ENCODE measurements at regions not wholly inside any gene's neighbourhood (a gene's known extent, or its start where the extent isn't known, plus 50 kb on each side); places are given as distances from the start of the nearest gene placed in this dataset.

DNA sequence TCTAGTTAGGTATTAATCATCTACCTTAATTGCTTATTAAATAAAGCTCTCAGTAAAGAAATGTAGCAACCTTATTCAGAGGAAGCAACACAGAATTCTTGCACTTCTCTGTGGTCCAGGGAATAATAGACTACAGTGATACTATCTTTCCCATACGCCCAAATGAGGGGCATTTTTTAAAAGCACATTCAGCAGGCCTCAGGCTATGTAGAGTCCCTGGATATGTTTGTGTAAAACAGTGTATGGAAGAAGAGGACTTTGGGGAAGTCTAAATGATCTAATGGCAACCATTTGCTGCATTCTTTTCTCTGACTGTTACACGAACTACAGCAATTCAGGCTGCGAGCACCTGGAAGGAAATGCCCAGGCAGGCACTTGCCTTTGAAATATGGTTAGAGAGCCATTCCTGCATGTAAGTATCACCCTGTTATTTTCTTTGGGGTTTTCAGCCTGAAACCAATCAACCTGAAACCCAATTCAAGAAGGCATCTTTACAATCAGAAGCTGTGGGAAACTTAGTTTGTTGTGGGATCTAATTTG, 1814.7 kb upstream of the CELF4 start:
- Histone ChIP-seq H3K4me3 (no peak overlapping the region), H3K4me1 (ENCODE audit: insufficient read depth) (peaks cover 20% of the 10 kb centered on the region; the same call in 1 of the 2 replicates), H4K20me1 (replicated peaks; ENCODE audit: insufficient read depth) (no peaks in the 10 kb centered on the region), H3K36me3 (ENCODE audit: insufficient read depth) (no peaks in the 10 kb centered on the region), H3K9me2 (ENCODE audit: insufficient read depth) (no peaks in the 10 kb centered on the region), H3K79me2 (replicated peaks; ENCODE audit: insufficient read depth) (no peaks in the 10 kb centered on the region), H3K27me3 (ENCODE audit: insufficient read depth) (no peaks in the 10 kb centered on the region), H3K27ac (ENCODE audit: low read depth) (no peak overlapping the region), H3K4me2 (no peak overlapping the region), H2AFZ (no peak overlapping the region), H3F3A (replicated peaks; ENCODE audit: low read depth) (no peaks in the 10 kb centered on the region)
- H3K9me3 Mint-ChIP-seq, result no peaks in the 10 kb centered on the region
- H3K4me1 Mint-ChIP-seq, result peaks cover 8% of the 10 kb centered on the region
- no peaks in the 10 kb centered on the region for H3K27me3 Mint-ChIP-seq (ENCODE audit: insufficient read depth, low read depth, poor library complexity)
- no peak overlapping the region for H3K4me3 Mint-ChIP-seq
- TF ChIP-seq ZNF114 (CRISPR knock-in tag; IDR thresholded peaks at IDR 0.05), result no peak
- no peak for TF ChIP-seq ZNF331 (CRISPR knock-in tag; IDR thresholded peaks at IDR 0.05; ENCODE audit: low read depth)
- TF ChIP-seq STAT1 (IDR thresholded peaks at IDR 0.05; ENCODE audit: unreplicated experiment), result no peak
- peak; percentile 60 for ATAC-seq
- no peaks in the 10 kb centered on the region for H3K36me3 Mint-ChIP-seq (ENCODE audit: low read depth)
- no peak overlapping the region for H3K27ac Mint-ChIP-seq
- DNase-seq (ENCODE audit: low spot score), result peak; percentile 49

DNA sequence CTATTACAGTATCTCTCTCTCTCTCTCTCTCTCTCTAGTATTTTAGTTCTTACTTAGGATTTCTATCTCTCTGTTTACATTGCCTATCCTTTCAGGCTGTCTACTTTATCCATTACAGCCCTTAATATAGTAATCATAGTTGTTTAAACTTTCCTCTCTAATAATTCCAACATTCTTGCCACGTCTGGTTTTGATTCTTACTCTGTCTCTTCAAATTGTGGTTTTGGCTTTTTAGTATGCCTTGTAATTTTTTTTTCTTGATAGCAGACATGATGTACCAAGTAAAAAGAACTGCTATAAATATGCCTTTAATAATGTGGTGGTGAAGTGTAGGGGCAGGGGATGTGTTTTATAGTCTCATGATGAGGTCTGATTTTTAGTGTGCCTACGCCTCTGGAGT, 1809.5 kb upstream of the CELF4 start:
- Histone ChIP-seq H3K4me3 (no peak overlapping the region), H2AFZ (no peak overlapping the region), H3K79me2 (replicated peaks; ENCODE audit: insufficient read depth) (no peaks in the 10 kb centered on the region), H3K4me1 (ENCODE audit: insufficient read depth) (no peaks in the 10 kb centered on the region), H3K27ac (ENCODE audit: low read depth) (no peak overlapping the region), H4K20me1 (replicated peaks; ENCODE audit: insufficient read depth) (no peaks in the 10 kb centered on the region), H3K27me3 (ENCODE audit: insufficient read depth) (no peaks in the 10 kb centered on the region), H3K4me2 (no peak overlapping the region), H3K9me2 (ENCODE audit: insufficient read depth) (no peaks in the 10 kb centered on the region), H3F3A (replicated peaks; ENCODE audit: low read depth) (no peaks in the 10 kb centered on the region), H3K36me3 (ENCODE audit: insufficient read depth) (no peaks in the 10 kb centered on the region; the same call in 1 of the 2 replicates)
- Mint-ChIP-seq H3K9me3 (peaks cover 6% of the 10 kb centered on the region; the same call in 1 of the 3 replicates), H3K4me3 (no peak overlapping the region), H3K4me1 (no peaks in the 10 kb centered on the region; the same call in 2 of the 3 replicates), H3K27ac (no peak overlapping the region), H3K36me3 (ENCODE audit: low read depth) (peaks cover 6% of the 10 kb centered on the region; the same call in 2 of the 3 replicates), H3K27me3 (ENCODE audit: insufficient read depth, low read depth, poor library complexity) (no peaks in the 10 kb centered on the region)
- no peak for ATAC-seq
- no peak for DNase-seq (ENCODE audit: low spot score)
- no peak for TF ChIP-seq JUNB (IDR thresholded peaks at IDR 0.05; ENCODE audit: unreplicated experiment)
- TF ChIP-seq CREB1 (CRISPR knock-in tag; IDR thresholded peaks at IDR 0.05; ENCODE audit: low read depth), result no peak
- TF ChIP-seq POLR2AphosphoS5 (IDR thresholded peaks at IDR 0.05; ENCODE audit: low read depth), result no peak
- no peak for TF ChIP-seq EZH2phosphoT487 (IDR thresholded peaks at IDR 0.05; ENCODE audit: unreplicated experiment)
- TF ChIP-seq NANOG (IDR thresholded peaks at IDR 0.05; ENCODE audit: borderline replicate concordance), result no peak
- TF ChIP-seq, protein P1, sequence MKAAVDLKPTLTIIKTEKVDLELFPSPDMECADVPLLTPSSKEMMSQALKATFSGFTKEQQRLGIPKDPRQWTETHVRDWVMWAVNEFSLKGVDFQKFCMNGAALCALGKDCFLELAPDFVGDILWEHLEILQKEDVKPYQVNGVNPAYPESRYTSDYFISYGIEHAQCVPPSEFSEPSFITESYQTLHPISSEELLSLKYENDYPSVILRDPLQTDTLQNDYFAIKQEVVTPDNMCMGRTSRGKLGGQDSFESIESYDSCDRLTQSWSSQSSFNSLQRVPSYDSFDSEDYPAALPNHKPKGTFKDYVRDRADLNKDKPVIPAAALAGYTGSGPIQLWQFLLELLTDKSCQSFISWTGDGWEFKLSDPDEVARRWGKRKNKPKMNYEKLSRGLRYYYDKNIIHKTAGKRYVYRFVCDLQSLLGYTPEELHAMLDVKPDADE (IDR thresholded peaks at IDR 0.05), result no peak
- TF ChIP-seq, protein P2, sequence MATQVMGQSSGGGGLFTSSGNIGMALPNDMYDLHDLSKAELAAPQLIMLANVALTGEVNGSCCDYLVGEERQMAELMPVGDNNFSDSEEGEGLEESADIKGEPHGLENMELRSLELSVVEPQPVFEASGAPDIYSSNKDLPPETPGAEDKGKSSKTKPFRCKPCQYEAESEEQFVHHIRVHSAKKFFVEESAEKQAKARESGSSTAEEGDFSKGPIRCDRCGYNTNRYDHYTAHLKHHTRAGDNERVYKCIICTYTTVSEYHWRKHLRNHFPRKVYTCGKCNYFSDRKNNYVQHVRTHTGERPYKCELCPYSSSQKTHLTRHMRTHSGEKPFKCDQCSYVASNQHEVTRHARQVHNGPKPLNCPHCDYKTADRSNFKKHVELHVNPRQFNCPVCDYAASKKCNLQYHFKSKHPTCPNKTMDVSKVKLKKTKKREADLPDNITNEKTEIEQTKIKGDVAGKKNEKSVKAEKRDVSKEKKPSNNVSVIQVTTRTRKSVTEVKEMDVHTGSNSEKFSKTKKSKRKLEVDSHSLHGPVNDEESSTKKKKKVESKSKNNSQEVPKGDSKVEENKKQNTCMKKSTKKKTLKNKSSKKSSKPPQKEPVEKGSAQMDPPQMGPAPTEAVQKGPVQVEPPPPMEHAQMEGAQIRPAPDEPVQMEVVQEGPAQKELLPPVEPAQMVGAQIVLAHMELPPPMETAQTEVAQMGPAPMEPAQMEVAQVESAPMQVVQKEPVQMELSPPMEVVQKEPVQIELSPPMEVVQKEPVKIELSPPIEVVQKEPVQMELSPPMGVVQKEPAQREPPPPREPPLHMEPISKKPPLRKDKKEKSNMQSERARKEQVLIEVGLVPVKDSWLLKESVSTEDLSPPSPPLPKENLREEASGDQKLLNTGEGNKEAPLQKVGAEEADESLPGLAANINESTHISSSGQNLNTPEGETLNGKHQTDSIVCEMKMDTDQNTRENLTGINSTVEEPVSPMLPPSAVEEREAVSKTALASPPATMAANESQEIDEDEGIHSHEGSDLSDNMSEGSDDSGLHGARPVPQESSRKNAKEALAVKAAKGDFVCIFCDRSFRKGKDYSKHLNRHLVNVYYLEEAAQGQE (IDR thresholded peaks at IDR 0.05; ENCODE audit: unreplicated experiment), result no peak
- no peak for TF ChIP-seq STAT1 (IDR thresholded peaks at IDR 0.05; ENCODE audit: unreplicated experiment)
- TF ChIP-seq EZH2 (IDR thresholded peaks at IDR 0.05; ENCODE audit: low read depth, unreplicated experiment), result no peak
- TF ChIP-seq ZNF331 (CRISPR knock-in tag; IDR thresholded peaks at IDR 0.05; ENCODE audit: low read depth), result no peak
- TF ChIP-seq, protein P3, sequence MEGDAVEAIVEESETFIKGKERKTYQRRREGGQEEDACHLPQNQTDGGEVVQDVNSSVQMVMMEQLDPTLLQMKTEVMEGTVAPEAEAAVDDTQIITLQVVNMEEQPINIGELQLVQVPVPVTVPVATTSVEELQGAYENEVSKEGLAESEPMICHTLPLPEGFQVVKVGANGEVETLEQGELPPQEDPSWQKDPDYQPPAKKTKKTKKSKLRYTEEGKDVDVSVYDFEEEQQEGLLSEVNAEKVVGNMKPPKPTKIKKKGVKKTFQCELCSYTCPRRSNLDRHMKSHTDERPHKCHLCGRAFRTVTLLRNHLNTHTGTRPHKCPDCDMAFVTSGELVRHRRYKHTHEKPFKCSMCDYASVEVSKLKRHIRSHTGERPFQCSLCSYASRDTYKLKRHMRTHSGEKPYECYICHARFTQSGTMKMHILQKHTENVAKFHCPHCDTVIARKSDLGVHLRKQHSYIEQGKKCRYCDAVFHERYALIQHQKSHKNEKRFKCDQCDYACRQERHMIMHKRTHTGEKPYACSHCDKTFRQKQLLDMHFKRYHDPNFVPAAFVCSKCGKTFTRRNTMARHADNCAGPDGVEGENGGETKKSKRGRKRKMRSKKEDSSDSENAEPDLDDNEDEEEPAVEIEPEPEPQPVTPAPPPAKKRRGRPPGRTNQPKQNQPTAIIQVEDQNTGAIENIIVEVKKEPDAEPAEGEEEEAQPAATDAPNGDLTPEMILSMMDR (conservative IDR thresholded peaks at IDR 0.05; ENCODE audit: low read depth in 2 of 2), result no peak
- TF ChIP-seq ZNF114 (CRISPR knock-in tag; IDR thresholded peaks at IDR 0.05), result no peak

Measured in GM23338 (cell line).